ENCODE measurements at regions not wholly inside any gene's neighbourhood (a gene's known extent, or its start where the extent isn't known, plus 50 kb on each side); places are given as distances from the start of the nearest gene placed in this dataset.

DNA sequence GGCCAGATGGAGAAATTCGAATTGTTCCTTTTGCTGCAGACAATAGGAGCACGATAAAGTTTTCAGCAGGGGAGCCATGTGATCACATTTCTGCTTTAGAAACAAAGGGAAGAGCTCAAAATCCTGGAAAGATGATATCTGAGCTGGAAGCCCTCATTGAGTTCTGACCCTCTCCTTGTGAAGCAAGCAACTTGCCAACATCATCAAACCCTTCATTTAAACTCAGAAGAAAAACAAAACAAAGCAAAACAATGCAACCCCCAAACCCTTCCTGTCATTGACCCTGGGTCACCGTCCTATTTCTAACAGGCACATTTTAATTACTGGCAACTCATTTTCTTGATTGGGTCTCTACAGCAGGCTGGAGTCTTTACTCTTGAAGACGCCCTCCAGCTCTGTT lies 198.3 kb upstream of the ZNF32 start:
- no peak for ATAC-seq (replicated peaks in 1 of 4)

DNA sequence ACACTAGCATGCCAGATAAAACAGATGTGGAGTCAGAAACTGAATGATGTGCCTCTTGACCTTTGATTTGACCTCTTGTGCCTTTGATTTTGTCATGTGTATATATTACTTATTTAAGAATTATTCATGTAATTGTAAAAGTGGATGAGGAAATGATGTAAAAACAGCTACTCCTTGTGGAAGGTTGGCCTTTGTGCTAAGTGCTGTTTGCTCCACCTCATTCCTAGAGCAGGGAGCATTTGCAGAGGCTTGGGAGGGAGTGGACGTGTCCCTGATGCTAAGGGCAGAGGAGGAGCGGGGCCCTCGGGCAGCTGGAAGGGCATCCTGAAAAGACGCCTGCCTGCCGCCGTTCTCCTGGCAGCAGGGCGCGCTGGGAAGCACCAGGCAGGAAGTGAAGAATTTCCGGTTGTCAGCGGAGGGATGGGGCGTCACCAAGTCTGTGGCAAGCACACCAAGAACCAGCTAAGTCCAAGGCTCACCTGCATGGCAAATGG lies 197.6 kb upstream of the ZNF32 start:
- Histone ChIP-seq H3K27me3 (replicated peaks in 1 of 2; ENCODE audit: control insufficient read depth in 2 of 2, extremely low read depth in 1 of 2, insufficient read depth in 2 of 2, low read length in 1 of 2) (peaks cover 0 to 5% of the 10 kb centered on the region in 2 experiments), H3K36me3 (ENCODE audit: control insufficient read depth in 2 of 2, extremely low read depth in 1 of 2, insufficient read depth in 1 of 2, low read length in 1 of 2) (no peaks in the 10 kb centered on the region), H3K4me1 (ENCODE audit: control insufficient read depth in 1 of 2, extremely low read depth in 1 of 2, insufficient read depth in 2 of 2, low read length in 2 of 2) (peaks cover 8 to 10% of the 10 kb centered on the region in 2 experiments), H3K9me3 (no peaks in the 10 kb centered on the region), H3K4me3 (ENCODE audit: control insufficient read depth in 1 of 2, extremely low read depth in 1 of 2, low read length in 1 of 2) (peak overlapping the region; percentile 40 to 52), H3K27ac (ENCODE audit: low read length) (peak overlapping the region; percentile 14)
- ChIA-PET POLR2A (no interaction called here), CTCF (no interaction called here)
- Mint-ChIP-seq H3K27me3 (no peaks in the 10 kb centered on the region), H3K4me1 (peaks cover 29 to 32% (median 30%) of the 10 kb centered on the region in 3 donors), H3K9me3 (no peaks in the 10 kb centered on the region), H3K36me3 (no peaks in the 10 kb centered on the region), H3K4me3 (peak overlapping the region; percentile 64 to 82 (median 72)), H3K27ac (peak overlapping the region; percentile 80 to 83)
- DNase-seq (peak in 18 of 35 experiments; percentile 3 to 45 (median 12)), ATAC-seq (replicated peaks in 1 of 4) (peak; percentile 57 to 85 (median 76))
- 23% methylated on average over 11 of the region's 11 CpGs for WGBS (ENCODE audit: insufficient coverage)

More for the DNA sequence above, 198.3 kb upstream of the ZNF32 start:
- Histone ChIP-seq H3K36me3 (ENCODE audit: control insufficient read depth in 2 of 2, extremely low read depth in 1 of 2, insufficient read depth in 1 of 2, low read length in 1 of 2) (no peaks in the 10 kb centered on the region), H3K27ac (ENCODE audit: low read length) (no peak overlapping the region), H3K9me3 (no peaks in the 10 kb centered on the region), H3K4me1 (ENCODE audit: control insufficient read depth in 1 of 2, extremely low read depth in 1 of 2, insufficient read depth in 2 of 2, low read length in 2 of 2) (peaks cover 8 to 10% of the 10 kb centered on the region in 2 experiments), H3K4me3 (ENCODE audit: control insufficient read depth in 1 of 2, extremely low read depth in 1 of 2, low read length in 1 of 2) (no peak overlapping the region), H3K27me3 (replicated peaks in 1 of 2; ENCODE audit: control insufficient read depth in 2 of 2, extremely low read depth in 1 of 2, insufficient read depth in 2 of 2, low read length in 1 of 2) (peaks cover 0 to 2% of the 10 kb centered on the region in 2 experiments)
- no peaks in the 10 kb centered on the region for H3K9me3 Mint-ChIP-seq
- no peaks in the 10 kb centered on the region for H3K36me3 Mint-ChIP-seq
- peak overlapping the region in 1 of 3 donors; percentile 82 for H3K4me3 Mint-ChIP-seq
- CTCF ChIA-PET = no interaction called here
- no peak overlapping the region for H3K27ac Mint-ChIP-seq
- no peak for DNase-seq
- peaks cover 29 to 32% (median 30%) of the 10 kb centered on the region in 3 donors for H3K4me1 Mint-ChIP-seq
- no peaks in the 10 kb centered on the region for H3K27me3 Mint-ChIP-seq
- POLR2A ChIA-PET = no interaction called here
- 82% methylated on average over 1 of the region's 4 CpGs for WGBS (ENCODE audit: insufficient coverage)

DNA sequence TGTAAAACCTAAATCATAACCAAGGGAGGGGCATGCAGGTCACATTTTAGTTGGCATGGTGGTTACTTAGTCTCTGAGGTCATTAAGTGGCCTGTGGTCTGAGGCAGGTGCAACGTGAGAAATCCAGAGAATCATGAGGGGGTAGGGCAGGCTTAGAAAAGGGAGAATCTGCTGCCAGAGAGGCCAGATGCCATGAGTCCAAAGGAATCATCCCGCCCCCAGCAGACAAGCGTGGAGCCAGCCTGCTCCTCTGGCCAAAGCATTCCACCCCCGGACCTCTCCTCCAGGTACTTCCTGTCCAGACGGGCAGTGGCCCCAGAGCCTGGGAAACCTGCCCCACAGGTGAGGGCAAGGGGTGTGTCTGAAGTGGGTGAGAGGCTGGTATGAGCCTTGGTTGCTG lies 196.4 kb upstream of the ZNF32 start:
- Histone ChIP-seq H3K9me3 (no peaks in the 10 kb centered on the region), H3K27ac (ENCODE audit: low read length) (no peak overlapping the region), H3K36me3 (ENCODE audit: control insufficient read depth in 2 of 2, extremely low read depth in 1 of 2, insufficient read depth in 1 of 2, low read length in 1 of 2) (no peaks in the 10 kb centered on the region), H3K4me1 (ENCODE audit: control insufficient read depth in 1 of 2, extremely low read depth in 1 of 2, insufficient read depth in 2 of 2, low read length in 2 of 2) (peaks cover 8 to 10% of the 10 kb centered on the region in 2 experiments), H3K4me3 (ENCODE audit: control insufficient read depth in 1 of 2, extremely low read depth in 1 of 2, low read length in 1 of 2) (no peak overlapping the region), H3K27me3 (replicated peaks in 1 of 2; ENCODE audit: control insufficient read depth in 2 of 2, extremely low read depth in 1 of 2, insufficient read depth in 2 of 2, low read length in 1 of 2) (peaks cover 0 to 5% of the 10 kb centered on the region in 2 experiments)
- Mint-ChIP-seq H3K9me3 (no peaks in the 10 kb centered on the region), H3K27ac (peak overlapping the region in 1 of 2 donors; percentile 50), H3K27me3 (no peaks in the 10 kb centered on the region), H3K4me1 (peaks cover 29 to 32% (median 30%) of the 10 kb centered on the region in 3 donors), H3K36me3 (no peaks in the 10 kb centered on the region), H3K4me3 (peak overlapping the region in 1 of 3 donors; percentile 82)
- WGBS (ENCODE audit: insufficient coverage) = 87% methylated on average over 3 of the region's 5 CpGs
- ChIA-PET POLR2A (no interaction called here), CTCF (no interaction called here)
- ATAC-seq (replicated peaks in 1 of 4) (no peak), DNase-seq (no peak)

DNA sequence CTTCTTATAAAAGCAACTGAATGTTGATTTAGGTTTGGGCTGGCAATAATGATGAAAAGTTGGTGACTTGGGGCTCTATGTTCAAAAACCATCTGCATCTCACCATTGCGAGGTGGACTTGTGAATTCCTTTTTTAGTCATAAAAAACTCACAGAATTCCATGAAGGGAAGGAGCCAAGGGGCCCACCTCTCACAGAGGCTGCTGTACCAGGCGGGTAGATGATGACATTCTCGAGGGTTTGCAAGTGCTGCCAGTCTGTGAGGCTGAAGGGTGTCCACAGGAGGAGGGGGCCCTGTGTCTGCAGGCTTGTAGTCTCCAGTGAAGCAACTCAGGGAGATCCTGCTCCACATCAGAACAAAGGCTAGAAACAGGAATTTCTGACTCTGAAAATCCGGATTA lies 195.5 kb upstream of the ZNF32 start:
- ATAC-seq (replicated peaks in 1 of 4) (no peak), DNase-seq (no peak)
- Histone ChIP-seq H3K36me3 (ENCODE audit: control insufficient read depth in 2 of 2, extremely low read depth in 1 of 2, insufficient read depth in 1 of 2, low read length in 1 of 2) (no peaks in the 10 kb centered on the region), H3K4me1 (ENCODE audit: control insufficient read depth in 1 of 2, extremely low read depth in 1 of 2, insufficient read depth in 2 of 2, low read length in 2 of 2) (peaks cover 8 to 10% of the 10 kb centered on the region in 2 experiments), H3K27me3 (replicated peaks in 1 of 2; ENCODE audit: control insufficient read depth in 2 of 2, extremely low read depth in 1 of 2, insufficient read depth in 2 of 2, low read length in 1 of 2) (peaks cover 0 to 5% of the 10 kb centered on the region in 2 experiments), H3K27ac (ENCODE audit: low read length) (no peak overlapping the region), H3K9me3 (no peaks in the 10 kb centered on the region), H3K4me3 (ENCODE audit: control insufficient read depth in 1 of 2, extremely low read depth in 1 of 2, low read length in 1 of 2) (no peak overlapping the region)
- ChIA-PET POLR2A (no interaction called here), CTCF (interaction anchor here in 1 of 2 donors (0.6 kb wide), 1 partner anchor 156 kb away, joined by 5 read pairs; no protein-coding TSS in a partner anchor)
- Mint-ChIP-seq H3K9me3 (no peaks in the 10 kb centered on the region), H3K27me3 (no peaks in the 10 kb centered on the region), H3K4me3 (no peak overlapping the region), H3K36me3 (no peaks in the 10 kb centered on the region), H3K27ac (no peak overlapping the region), H3K4me1 (peaks cover 29 to 32% (median 30%) of the 10 kb centered on the region in 3 donors)
- WGBS (ENCODE audit: insufficient coverage) = 79% methylated on average over 2 of the region's 4 CpGs

DNA sequence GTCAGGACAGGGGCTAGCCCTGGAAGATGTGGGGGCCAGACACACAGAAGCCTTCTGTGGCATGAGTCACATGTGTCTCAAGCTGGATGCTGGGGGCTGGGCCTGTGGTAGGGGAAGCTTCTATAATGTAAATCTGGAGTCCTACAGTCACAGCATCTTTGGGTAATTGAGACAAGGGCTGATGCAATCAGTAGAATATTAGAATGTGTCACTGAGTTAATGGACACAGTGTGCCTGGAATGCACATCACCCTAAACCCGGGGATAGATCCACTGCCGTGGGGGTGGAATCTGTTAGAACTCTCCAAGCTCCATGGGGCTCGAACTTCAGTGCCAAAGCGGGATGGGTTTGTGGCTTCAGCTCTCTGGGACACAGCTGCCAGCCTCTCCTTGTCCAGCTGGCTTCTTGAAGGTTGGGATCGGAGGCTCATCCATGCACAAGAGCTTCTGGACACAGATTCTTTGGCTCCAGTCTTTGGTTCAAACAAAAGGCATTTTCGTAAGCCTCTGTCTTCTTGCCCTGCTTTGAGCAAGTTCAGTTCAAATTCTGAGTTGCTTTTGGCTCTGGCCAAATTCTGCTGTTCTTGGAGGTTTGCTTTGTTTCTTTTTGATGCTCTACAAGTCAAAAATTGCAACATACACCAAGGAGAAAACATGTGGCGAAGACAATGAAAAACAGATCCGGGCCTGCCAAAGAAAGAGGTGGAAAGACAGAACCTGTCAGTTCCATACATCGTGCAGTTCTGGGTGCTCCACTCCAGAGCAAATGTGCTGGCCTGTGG lies 194.8 kb upstream of the ZNF32 start:
- Histone ChIP-seq H3K27ac (ENCODE audit: low read length) (no peak overlapping the region), H3K36me3 (ENCODE audit: control insufficient read depth in 2 of 2, extremely low read depth in 1 of 2, insufficient read depth in 1 of 2, low read length in 1 of 2) (no peaks in the 10 kb centered on the region), H3K4me1 (ENCODE audit: control insufficient read depth in 1 of 2, extremely low read depth in 1 of 2, insufficient read depth in 2 of 2, low read length in 2 of 2) (peaks cover 8 to 10% of the 10 kb centered on the region in 2 experiments), H3K9me3 (no peaks in the 10 kb centered on the region), H3K27me3 (replicated peaks in 1 of 2; ENCODE audit: control insufficient read depth in 2 of 2, extremely low read depth in 1 of 2, insufficient read depth in 2 of 2, low read length in 1 of 2) (peaks cover 0 to 7% of the 10 kb centered on the region in 2 experiments), H3K4me3 (ENCODE audit: control insufficient read depth in 1 of 2, extremely low read depth in 1 of 2, low read length in 1 of 2) (no peak overlapping the region)
- 100% methylated on average over 5 of the region's 9 CpGs for WGBS (ENCODE audit: insufficient coverage)
- Mint-ChIP-seq H3K4me3 (no peak overlapping the region), H3K27ac (no peak overlapping the region), H3K9me3 (no peaks in the 10 kb centered on the region), H3K36me3 (no peaks in the 10 kb centered on the region), H3K27me3 (no peaks in the 10 kb centered on the region), H3K4me1 (peaks cover 29 to 32% (median 30%) of the 10 kb centered on the region in 3 donors)
- CTCF ChIA-PET = interaction anchor here in 1 of 2 donors (0.5 to 0.6 kb wide), 2 partner anchors 155 to 876 kb away, joined by 5 read pairs; no protein-coding TSS in a partner anchor
- no peak for DNase-seq
- POLR2A ChIA-PET = no interaction called here
- no peak for ATAC-seq (replicated peaks in 1 of 4)

DNA sequence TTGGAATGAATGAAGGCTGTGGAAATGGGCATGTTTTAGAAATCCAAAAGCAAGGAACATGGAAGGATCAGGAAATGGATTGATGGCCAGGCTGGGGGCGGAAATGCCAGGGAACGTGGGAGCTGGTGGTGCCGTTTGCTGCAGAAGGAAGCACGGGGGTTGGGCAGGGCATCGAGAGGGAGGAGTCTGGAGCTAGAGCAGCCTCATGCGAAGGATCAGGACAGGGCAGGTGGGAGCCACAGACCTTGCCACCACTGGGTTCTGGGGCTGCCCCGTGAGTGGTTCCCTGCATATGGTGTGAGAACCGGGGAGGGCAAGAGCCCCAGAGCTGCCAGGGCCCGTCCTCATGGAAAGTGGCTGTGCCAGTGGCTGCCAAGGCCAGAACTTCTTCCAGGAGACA lies 193.8 kb upstream of the ZNF32 start:
- Histone ChIP-seq H3K27ac (ENCODE audit: low read length) (no peak overlapping the region), H3K27me3 (replicated peaks in 1 of 2; ENCODE audit: control insufficient read depth in 2 of 2, extremely low read depth in 1 of 2, insufficient read depth in 2 of 2, low read length in 1 of 2) (peaks cover 0 to 10% of the 10 kb centered on the region in 2 experiments), H3K36me3 (ENCODE audit: control insufficient read depth in 2 of 2, extremely low read depth in 1 of 2, insufficient read depth in 1 of 2, low read length in 1 of 2) (no peaks in the 10 kb centered on the region), H3K9me3 (no peaks in the 10 kb centered on the region), H3K4me3 (ENCODE audit: control insufficient read depth in 1 of 2, extremely low read depth in 1 of 2, low read length in 1 of 2) (no peak overlapping the region), H3K4me1 (ENCODE audit: control insufficient read depth in 1 of 2, extremely low read depth in 1 of 2, insufficient read depth in 2 of 2, low read length in 2 of 2) (peaks cover 8 to 10% of the 10 kb centered on the region in 2 experiments)
- Mint-ChIP-seq H3K4me3 (no peak overlapping the region), H3K36me3 (no peaks in the 10 kb centered on the region), H3K27ac (no peak overlapping the region), H3K27me3 (no peaks in the 10 kb centered on the region), H3K4me1 (peaks cover 24 to 26% (median 25%) of the 10 kb centered on the region in 3 donors), H3K9me3 (no peaks in the 10 kb centered on the region)
- no peak for ATAC-seq (replicated peaks in 1 of 4)
- WGBS (ENCODE audit: insufficient coverage) = 84% methylated on average over 9 of the region's 9 CpGs
- ChIA-PET CTCF (no interaction called here), POLR2A (no interaction called here)
- DNase-seq = no peak
